Body of pancreas (tissue), 4 donors: ENCODE measurements at regions not wholly inside any gene's neighbourhood (a gene's known extent, or its start where the extent isn't known, plus 50 kb on each side); places are given as distances from the start of the nearest gene placed in this dataset.

Source experiments
- ATAC-seq: fragments of 150-250 bp; one replicate; pipeline ENCODE4 v1.9.1; 2016
- DNase-seq, 4 donors: peaks; one replicate each; pipeline ENCODE4 v3.0.0-alpha.2; 2019
- H3K27ac ChIP-seq, 4 donors: fragments of 200-600 bp; sonication (generic); 1 replicate in 3 of 4; 2 replicates in 1 of 4; pipeline versions ENCODE4 v1.5.1 to v1.6.1; 2016 to 2019; ENCODE audit warnings: mild to moderate bottlenecking in 1 of 4, mixed read lengths in 1 of 4, moderate library complexity in 1 of 4
- H3K27me3 ChIP-seq, 2 donors: fragments of 200-600 bp; sonication (generic); one replicate each; pipeline ENCODE4 v1.6.0; 2016; ENCODE audit warnings: mild to moderate bottlenecking in 1 of 2
- H3K36me3 ChIP-seq, 2 donors: fragments of 200-600 bp; sonication (generic); replicated peaks in 1 of 2; 2 replicates each; pipeline ENCODE4 v1.5.1; 2016; ENCODE audit warnings: low read depth in 2 of 2; ENCODE audit not compliant: insufficient read depth in 1 of 2
- H3K4me1 ChIP-seq: fragments of 200-600 bp; sonication (generic); one replicate; pipeline ENCODE4 v1.6.0; 2016
- H3K4me3 ChIP-seq, 2 donors: fragments of 200-600 bp; sonication (generic); 1 replicate in 1 of 2; 2 replicates in 1 of 2; pipeline ENCODE4 v1.5.1; 2016 to 2019
- H3K9me3 ChIP-seq, 3 donors: fragments of 200-600 bp; sonication (generic); 1 replicate in 2 of 3; 2 replicates in 1 of 3; pipeline ENCODE4 v1.5.1; 2016
- CTCF ChIP-seq, 7 experiments: fragments of 450-650 bp in 4 of 7; fragments of 200-600 bp in 3 of 7; sonication (generic) in 3 of 7; IDR thresholded peaks; one replicate each; pipeline ENCODE4 v1.5.1; 2016 to 2019; ENCODE audit warnings: antibody characterized with exemption in 7 of 7
- POLR2A ChIP-seq, 3 donors: fragments of 450-650 bp; IDR thresholded peaks; one replicate each; pipeline ENCODE4 v1.6.1; 2016; ENCODE audit warnings: antibody characterized with exemption in 3 of 3, mild to moderate bottlenecking in 2 of 3
- WGBS, 2 donors: methylation state at CpG; one replicate each; pipeline ENCODE4 v1.1.5; 2017; 5-methylcytosine and 5-hydroxymethylcytosine counted together
- intact Hi-C: fragments of 100-400 bp; cut with DNase I; formaldehyde crosslinking; loops from one replicate; pipeline ENCODE4 v1.15.1; 2023

- H3K27ac ChIP-seq, result no peak overlapping the region
- no peaks in the 10 kb centered on the region for H3K4me1 ChIP-seq
- H3K36me3 ChIP-seq, result no peaks in the 10 kb centered on the region
- H3K27me3 ChIP-seq, result no peaks in the 10 kb centered on the region
- no peak overlapping the region for H3K4me3 ChIP-seq
- 52 to 53% methylated on average over 5 of the region's 5 CpGs for WGBS, 2 donors
- no peak for TF ChIP-seq CTCF (IDR thresholded peaks at IDR 0.05)
- H3K9me3 ChIP-seq, result no peaks in the 10 kb centered on the region
- ATAC-seq (no peak), DNase-seq (no peak)
- intact Hi-C loops, result no loop called here
Measured at GRCh38 chr5:84578226-84578625, 193.5 kb upstream of the EDIL3 start.

- DNase-seq, result no peak
- no peak overlapping the region for H3K4me3 ChIP-seq
- WGBS, 2 donors, result 56 to 63% methylated on average over 3 of the region's 3 CpGs
- ATAC-seq, result no peak
- intact Hi-C loops, result no loop called here
- no peaks in the 10 kb centered on the region for H3K9me3 ChIP-seq
- no peaks in the 10 kb centered on the region for H3K4me1 ChIP-seq
- no peak overlapping the region for H3K27ac ChIP-seq
- H3K36me3 ChIP-seq, result no peaks in the 10 kb centered on the region
- no peaks in the 10 kb centered on the region for H3K27me3 ChIP-seq
- TF ChIP-seq POLR2A (IDR thresholded peaks at IDR 0.05) (no peak), CTCF (IDR thresholded peaks at IDR 0.05) (no peak)
Measured at GRCh38 chr5:84573017-84573712, 188.5 kb upstream of the EDIL3 start.

- Histone ChIP-seq H3K9me3 (no peaks in the 10 kb centered on the region), H3K4me3 (no peak overlapping the region), H3K27ac (no peak overlapping the region), H3K27me3 (no peaks in the 10 kb centered on the region), H3K36me3 (no peaks in the 10 kb centered on the region), H3K4me1 (no peaks in the 10 kb centered on the region)
- DNase-seq (no peak), ATAC-seq (no peak)
- intact Hi-C loops, result no loop called here
- 77 to 91% methylated on average over 1 of the region's 1 CpG for WGBS, 2 donors
- TF ChIP-seq CTCF (IDR thresholded peaks at IDR 0.05), result no peak
- TF ChIP-seq POLR2A (IDR thresholded peaks at IDR 0.05), result no peak
Measured at GRCh38 chr5:84569307-84569706, 184.6 kb upstream of the EDIL3 start.

GRCh38 chr5:84568171-84568570, 183.5 kb upstream of the EDIL3 start:
- 51 to 53% methylated on average over 1 of the region's 1 CpG for WGBS, 2 donors
- Histone ChIP-seq H3K27ac (no peak overlapping the region), H3K4me3 (no peak overlapping the region), H3K27me3 (no peaks in the 10 kb centered on the region), H3K9me3 (no peaks in the 10 kb centered on the region), H3K36me3 (no peaks in the 10 kb centered on the region), H3K4me1 (no peaks in the 10 kb centered on the region)
- intact Hi-C loops, result no loop called here
- TF ChIP-seq CTCF (IDR thresholded peaks at IDR 0.05), result no peak
- TF ChIP-seq POLR2A (IDR thresholded peaks at IDR 0.05), result no peak
- ATAC-seq (no peak), DNase-seq (no peak)

- Histone ChIP-seq H3K27me3 (no peaks in the 10 kb centered on the region), H3K4me1 (no peaks in the 10 kb centered on the region), H3K36me3 (no peaks in the 10 kb centered on the region), H3K27ac (no peak overlapping the region), H3K9me3 (no peaks in the 10 kb centered on the region), H3K4me3 (no peak overlapping the region)
- ATAC-seq (no peak), DNase-seq (no peak)
- TF ChIP-seq POLR2A (IDR thresholded peaks at IDR 0.05) (no peak), CTCF (IDR thresholded peaks at IDR 0.05) (no peak)
- 30 to 44% methylated on average over 1 of the region's 1 CpG for WGBS, 2 donors
- intact Hi-C loops, result no loop called here
Measured at GRCh38 chr5:84565866-84566265, 181.2 kb upstream of the EDIL3 start.
